ENCODE measurements at regions not wholly inside any gene's neighbourhood (a gene's known extent, or its start where the extent isn't known, plus 50 kb on each side); places are given as distances from the start of the nearest gene placed in this dataset.

DNA sequence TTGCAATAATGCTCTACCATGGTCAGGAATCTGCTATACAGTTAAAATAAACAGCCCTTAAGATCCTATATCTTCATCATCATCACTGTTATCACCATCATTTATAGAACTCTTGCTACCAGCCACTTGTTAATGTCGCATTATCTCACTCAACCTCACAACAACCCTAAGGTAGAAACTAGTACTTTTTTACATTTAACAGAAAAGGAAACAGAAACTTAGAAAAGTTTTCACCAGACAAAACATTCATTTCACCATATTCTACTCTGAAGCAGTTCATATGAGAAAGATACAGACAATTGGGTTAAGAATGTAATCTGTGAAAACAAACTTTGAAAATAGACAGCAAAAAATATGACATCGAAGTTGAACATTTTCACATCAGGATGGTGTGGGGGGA lies 262.6 kb downstream of the ATG4C start:
- no peak for TF ChIP-seq POLR2A (IDR thresholded peaks at IDR 0.05)
- TF ChIP-seq, protein P1, sequence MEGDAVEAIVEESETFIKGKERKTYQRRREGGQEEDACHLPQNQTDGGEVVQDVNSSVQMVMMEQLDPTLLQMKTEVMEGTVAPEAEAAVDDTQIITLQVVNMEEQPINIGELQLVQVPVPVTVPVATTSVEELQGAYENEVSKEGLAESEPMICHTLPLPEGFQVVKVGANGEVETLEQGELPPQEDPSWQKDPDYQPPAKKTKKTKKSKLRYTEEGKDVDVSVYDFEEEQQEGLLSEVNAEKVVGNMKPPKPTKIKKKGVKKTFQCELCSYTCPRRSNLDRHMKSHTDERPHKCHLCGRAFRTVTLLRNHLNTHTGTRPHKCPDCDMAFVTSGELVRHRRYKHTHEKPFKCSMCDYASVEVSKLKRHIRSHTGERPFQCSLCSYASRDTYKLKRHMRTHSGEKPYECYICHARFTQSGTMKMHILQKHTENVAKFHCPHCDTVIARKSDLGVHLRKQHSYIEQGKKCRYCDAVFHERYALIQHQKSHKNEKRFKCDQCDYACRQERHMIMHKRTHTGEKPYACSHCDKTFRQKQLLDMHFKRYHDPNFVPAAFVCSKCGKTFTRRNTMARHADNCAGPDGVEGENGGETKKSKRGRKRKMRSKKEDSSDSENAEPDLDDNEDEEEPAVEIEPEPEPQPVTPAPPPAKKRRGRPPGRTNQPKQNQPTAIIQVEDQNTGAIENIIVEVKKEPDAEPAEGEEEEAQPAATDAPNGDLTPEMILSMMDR (IDR thresholded peaks at IDR 0.05) = no peak

Measured in adrenal gland (tissue), 5 donors.